ENCODE measurements at regions not wholly inside any gene's neighbourhood (a gene's known extent, or its start where the extent isn't known, plus 50 kb on each side); places are given as distances from the start of the nearest gene placed in this dataset.

DNA sequence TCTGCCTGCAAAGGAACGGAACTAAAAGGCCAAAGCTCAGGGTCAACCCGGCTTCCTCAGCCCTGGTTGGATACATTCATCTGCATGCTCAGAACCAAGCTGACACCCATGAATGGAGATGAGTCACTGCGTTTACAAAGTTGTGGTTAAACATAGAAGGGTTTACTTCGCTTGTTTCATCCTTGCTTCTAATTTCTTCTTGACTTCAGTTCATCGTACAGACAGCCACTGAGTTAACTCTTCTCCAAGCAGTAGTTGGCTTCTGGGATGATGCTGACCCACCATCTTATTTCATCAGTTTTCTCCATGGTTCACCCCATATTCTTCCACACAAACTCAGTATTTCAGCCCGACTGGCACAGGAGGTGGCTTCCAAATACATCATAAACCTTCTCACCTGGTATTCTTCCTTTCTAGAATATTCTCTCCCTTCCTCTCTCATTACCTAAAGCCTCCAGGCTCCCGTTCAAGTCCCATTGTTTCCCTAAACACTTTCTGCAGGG lies 166.3 kb upstream of the RNF32 start:
- TF ChIP-seq, protein P1, sequence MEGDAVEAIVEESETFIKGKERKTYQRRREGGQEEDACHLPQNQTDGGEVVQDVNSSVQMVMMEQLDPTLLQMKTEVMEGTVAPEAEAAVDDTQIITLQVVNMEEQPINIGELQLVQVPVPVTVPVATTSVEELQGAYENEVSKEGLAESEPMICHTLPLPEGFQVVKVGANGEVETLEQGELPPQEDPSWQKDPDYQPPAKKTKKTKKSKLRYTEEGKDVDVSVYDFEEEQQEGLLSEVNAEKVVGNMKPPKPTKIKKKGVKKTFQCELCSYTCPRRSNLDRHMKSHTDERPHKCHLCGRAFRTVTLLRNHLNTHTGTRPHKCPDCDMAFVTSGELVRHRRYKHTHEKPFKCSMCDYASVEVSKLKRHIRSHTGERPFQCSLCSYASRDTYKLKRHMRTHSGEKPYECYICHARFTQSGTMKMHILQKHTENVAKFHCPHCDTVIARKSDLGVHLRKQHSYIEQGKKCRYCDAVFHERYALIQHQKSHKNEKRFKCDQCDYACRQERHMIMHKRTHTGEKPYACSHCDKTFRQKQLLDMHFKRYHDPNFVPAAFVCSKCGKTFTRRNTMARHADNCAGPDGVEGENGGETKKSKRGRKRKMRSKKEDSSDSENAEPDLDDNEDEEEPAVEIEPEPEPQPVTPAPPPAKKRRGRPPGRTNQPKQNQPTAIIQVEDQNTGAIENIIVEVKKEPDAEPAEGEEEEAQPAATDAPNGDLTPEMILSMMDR (IDR thresholded peaks at IDR 0.05): no peak
- no peak for TF ChIP-seq POLR2A (IDR thresholded peaks at IDR 0.05)
- no peak for TF ChIP-seq EP300 (IDR thresholded peaks at IDR 0.05)

Data from ovary (tissue), 3 donors.